ENCODE measurements at regions not wholly inside any gene's neighbourhood (a gene's known extent, or its start where the extent isn't known, plus 50 kb on each side); places are given as distances from the start of the nearest gene placed in this dataset.

DNA sequence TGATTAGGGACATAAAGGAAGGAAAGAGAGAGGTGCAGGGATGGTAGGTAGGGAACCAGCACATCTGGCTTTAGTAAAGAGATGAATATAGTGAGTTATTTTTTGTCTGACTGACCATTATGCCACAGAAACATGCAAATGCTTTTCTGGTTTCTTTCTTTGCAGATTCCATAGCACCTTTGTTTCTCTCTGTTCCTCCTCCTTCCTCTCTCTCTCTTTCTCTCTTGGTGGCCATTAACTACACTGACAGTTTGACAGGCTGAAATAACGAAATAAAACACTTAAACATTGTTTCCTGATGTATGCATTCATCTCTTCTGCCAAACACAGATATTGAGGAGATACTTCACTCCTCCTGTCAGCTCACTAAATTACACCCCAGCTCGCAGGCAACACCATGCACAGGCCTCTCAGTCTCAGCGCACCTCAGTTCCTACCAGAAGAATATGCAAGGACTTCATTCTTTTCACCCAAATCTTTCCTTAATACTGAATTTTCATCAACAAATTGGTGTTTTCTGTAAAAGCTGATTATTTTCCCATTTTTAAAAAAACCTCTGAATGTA lies 406.9 kb upstream of the SOX5 start:
- DNase-seq (no peak), ATAC-seq (ENCODE audit: low read depth) (no peak)
- H3K18ac ChIP-seq (ENCODE audit: low read depth, low read length) = no peak overlapping the region
- 0 out of 4 replicates have a peak, but pooled peaks cover 0 to 3% of the 10 kb centered on the region in 2 experiments for H3K79me1 ChIP-seq (ENCODE audit: low read depth in 1 of 2, low read length in 2 of 2)
- dilution Hi-C loops (cut with HindIII; ENCODE audit: low sequenced_read_pairs, unreplicated experiment) = no loop called here
- ChIA-PET CTCF (no interaction called here), POLR2A (ENCODE audit: unreplicated experiment) (no interaction called here)
- H2AK5ac ChIP-seq (ENCODE audit: low read depth, low read length) = no peak overlapping the region
- H3K14ac ChIP-seq (replicated peaks; ENCODE audit: low read depth, low read length) = no peak overlapping the region
- no peaks in the 10 kb centered on the region for H3K27me3 ChIP-seq (ENCODE audit: control insufficient read depth, insufficient read depth, low read length)
- no peak overlapping the region for H4K5ac ChIP-seq (ENCODE audit: low read depth, low read length)
- H2BK5ac ChIP-seq (ENCODE audit: low read depth, low read length, poor library complexity, severe bottlenecking) = no peak overlapping the region
- no peak overlapping the region for H3K4me3 ChIP-seq (ENCODE audit: insufficient read depth, low read depth, low read length)
- H3K56ac ChIP-seq (ENCODE audit: extremely low read depth, insufficient read depth, low read length) = no peak overlapping the region
- no peak overlapping the region for H2BK20ac ChIP-seq (ENCODE audit: low read depth, low read length)
- H4K8ac ChIP-seq (ENCODE audit: low read depth in 2 of 2, low read length in 2 of 2) = no peak overlapping the region
- no peak overlapping the region for H4K91ac ChIP-seq (ENCODE audit: insufficient read depth, low read depth, low read length)
- H3K27ac ChIP-seq (ENCODE audit: insufficient read depth, low read length) = no peak overlapping the region
- no peaks in the 10 kb centered on the region for H4K20me1 ChIP-seq (ENCODE audit: insufficient read depth, low read length)
- no peak overlapping the region for H3K4me2 ChIP-seq (ENCODE audit: low read depth, low read length)
- TF ChIP-seq CEBPB (IDR thresholded peaks at IDR 0.05; ENCODE audit: low read depth, low read length) (no peak), RCOR1 (IDR thresholded peaks at IDR 0.05; ENCODE audit: insufficient replicate concordance, low read length) (no peak), POLR2A (IDR thresholded peaks at IDR 0.05; ENCODE audit: low read depth, low read length) (no peak)
- TF ChIP-seq, protein P1, sequence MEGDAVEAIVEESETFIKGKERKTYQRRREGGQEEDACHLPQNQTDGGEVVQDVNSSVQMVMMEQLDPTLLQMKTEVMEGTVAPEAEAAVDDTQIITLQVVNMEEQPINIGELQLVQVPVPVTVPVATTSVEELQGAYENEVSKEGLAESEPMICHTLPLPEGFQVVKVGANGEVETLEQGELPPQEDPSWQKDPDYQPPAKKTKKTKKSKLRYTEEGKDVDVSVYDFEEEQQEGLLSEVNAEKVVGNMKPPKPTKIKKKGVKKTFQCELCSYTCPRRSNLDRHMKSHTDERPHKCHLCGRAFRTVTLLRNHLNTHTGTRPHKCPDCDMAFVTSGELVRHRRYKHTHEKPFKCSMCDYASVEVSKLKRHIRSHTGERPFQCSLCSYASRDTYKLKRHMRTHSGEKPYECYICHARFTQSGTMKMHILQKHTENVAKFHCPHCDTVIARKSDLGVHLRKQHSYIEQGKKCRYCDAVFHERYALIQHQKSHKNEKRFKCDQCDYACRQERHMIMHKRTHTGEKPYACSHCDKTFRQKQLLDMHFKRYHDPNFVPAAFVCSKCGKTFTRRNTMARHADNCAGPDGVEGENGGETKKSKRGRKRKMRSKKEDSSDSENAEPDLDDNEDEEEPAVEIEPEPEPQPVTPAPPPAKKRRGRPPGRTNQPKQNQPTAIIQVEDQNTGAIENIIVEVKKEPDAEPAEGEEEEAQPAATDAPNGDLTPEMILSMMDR (conservative IDR thresholded peaks at IDR 0.05; ENCODE audit: low read depth, low read length) = no peak
- in situ Hi-C loops (cut with MboI; ENCODE audit: low sequenced_read_pairs) = no loop called here
- intact Hi-C loops (cut with micrococcal nuclease) = no loop called here
- no peaks in the 10 kb centered on the region for H3K9me3 ChIP-seq (ENCODE audit: control insufficient read depth, insufficient read depth, low read length)
- 83% methylated on average over 1 of the region's 3 CpGs; no CpG with 5 or more reads in 1 of the 2 experiments for WGBS, 2 experiments (ENCODE audit: extremely low coverage in 2 of 2, insufficient read length in 1 of 2)
- no peaks in the 10 kb centered on the region for H3K36me3 ChIP-seq (ENCODE audit: control insufficient read depth, insufficient read depth, low read length)
- no TSS peak for BruUV-seq (replicated peaks)
- no peak overlapping the region for H2BK120ac ChIP-seq (ENCODE audit: low read depth, low read length)
- no peaks in the 10 kb centered on the region; the same call in 1 of the 2 replicates for H3K9me1 ChIP-seq (ENCODE audit: insufficient read depth, low read length)
- no peak overlapping the region for H3K4ac ChIP-seq (ENCODE audit: low read depth, low read length)
- no peak overlapping the region for H2AFZ ChIP-seq (replicated peaks; ENCODE audit: low read length, poor library complexity)
- H3K23ac ChIP-seq (ENCODE audit: low read depth, low read length) = no peak overlapping the region
- H3K4me1 ChIP-seq (ENCODE audit: control insufficient read depth, insufficient read depth, low read length) = peaks cover 2% of the 10 kb centered on the region
- H2BK15ac ChIP-seq (ENCODE audit: low read depth, low read length) = no peak overlapping the region
- no peak overlapping the region for H3K9ac ChIP-seq (ENCODE audit: low read depth, low read length)
- H2AK9ac ChIP-seq (replicated peaks; ENCODE audit: low read depth, low read length, poor library complexity) = no peak overlapping the region

Measured in IMR-90 (cell line).